Activated T-cell treated with anti-CD3 and anti-CD28 coated beads, Interleukin-2, amount 50 U/mL, for 4 hours (primary cell): ENCODE measurements at regions not wholly inside any gene's neighbourhood (a gene's known extent, or its start where the extent isn't known, plus 50 kb on each side); places are given as distances from the start of the nearest gene placed in this dataset.
"Not testable (repeated sequence)": the region's sequence is repeated elsewhere in the genome, so short reads cannot be mapped to it uniquely, and the experiment has no call there.

Experiments
- ATAC-seq, 2 donors: fragments of 200-7000 bp; cut with Tn5 transposase; one replicate each; pipeline ENCODE4 v1.10.0; 2021
- DNase-seq: peaks from one replicate; pipeline ENCODE4 v3.0.0-alpha.2; 2020
- H3K27me3 Mint-ChIP-seq: one replicate; pipeline ENCODE4 v1.8.0; 2021; ENCODE audit warnings: low read depth, mixed read lengths
- H3K36me3 Mint-ChIP-seq: one replicate; pipeline ENCODE4 v1.8.0; 2022; ENCODE audit warnings: mixed read lengths; ENCODE audit not compliant: insufficient read depth
- H3K4me1 Mint-ChIP-seq: one replicate; pipeline ENCODE4 v1.8.0; 2021; ENCODE audit warnings: low read depth, mixed read lengths
- H3K4me3 Mint-ChIP-seq: one replicate; pipeline ENCODE4 v1.8.0; 2021; ENCODE audit warnings: mild to moderate bottlenecking, moderate library complexity, mixed read lengths
- H3K9me3 Mint-ChIP-seq: one replicate; pipeline ENCODE4 v1.8.0; 2021; ENCODE audit warnings: mixed read lengths

DNA sequence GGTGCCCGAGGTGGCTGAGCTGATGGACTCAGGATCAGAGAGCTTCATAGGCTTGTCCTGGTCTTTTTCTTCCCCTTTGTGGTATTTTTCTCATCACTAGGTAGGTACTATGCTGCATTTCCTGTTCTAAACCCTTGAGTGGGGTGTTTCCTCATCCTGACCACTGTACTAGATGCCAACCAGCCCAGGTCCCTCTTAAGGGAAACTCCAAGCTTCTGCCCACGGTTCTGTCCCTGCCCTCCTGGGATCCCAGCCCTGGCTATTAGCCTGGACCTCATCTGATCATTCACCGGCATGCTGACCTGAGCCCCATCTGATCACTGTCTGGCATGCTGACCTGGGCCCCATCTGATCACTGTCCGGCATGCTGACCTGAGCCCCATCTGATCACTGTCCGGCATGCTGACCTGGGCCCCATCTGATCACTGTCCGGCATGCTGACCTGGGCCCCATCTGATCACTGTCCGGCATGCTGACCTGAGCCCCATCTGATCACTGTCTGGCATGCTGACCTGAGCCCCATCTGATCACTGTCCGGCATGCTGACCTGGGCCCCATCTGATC, 207.6 kb downstream of the NDUFA10 start:
- peaks cover 12% of the 10 kb centered on the region for H3K27me3 Mint-ChIP-seq
- DNase-seq, ATAC-seq, H3K4me3 Mint-ChIP-seq, H3K36me3 Mint-ChIP-seq, H3K9me3 Mint-ChIP-seq, H3K4me1 Mint-ChIP-seq: not testable (repeated sequence)

DNA sequence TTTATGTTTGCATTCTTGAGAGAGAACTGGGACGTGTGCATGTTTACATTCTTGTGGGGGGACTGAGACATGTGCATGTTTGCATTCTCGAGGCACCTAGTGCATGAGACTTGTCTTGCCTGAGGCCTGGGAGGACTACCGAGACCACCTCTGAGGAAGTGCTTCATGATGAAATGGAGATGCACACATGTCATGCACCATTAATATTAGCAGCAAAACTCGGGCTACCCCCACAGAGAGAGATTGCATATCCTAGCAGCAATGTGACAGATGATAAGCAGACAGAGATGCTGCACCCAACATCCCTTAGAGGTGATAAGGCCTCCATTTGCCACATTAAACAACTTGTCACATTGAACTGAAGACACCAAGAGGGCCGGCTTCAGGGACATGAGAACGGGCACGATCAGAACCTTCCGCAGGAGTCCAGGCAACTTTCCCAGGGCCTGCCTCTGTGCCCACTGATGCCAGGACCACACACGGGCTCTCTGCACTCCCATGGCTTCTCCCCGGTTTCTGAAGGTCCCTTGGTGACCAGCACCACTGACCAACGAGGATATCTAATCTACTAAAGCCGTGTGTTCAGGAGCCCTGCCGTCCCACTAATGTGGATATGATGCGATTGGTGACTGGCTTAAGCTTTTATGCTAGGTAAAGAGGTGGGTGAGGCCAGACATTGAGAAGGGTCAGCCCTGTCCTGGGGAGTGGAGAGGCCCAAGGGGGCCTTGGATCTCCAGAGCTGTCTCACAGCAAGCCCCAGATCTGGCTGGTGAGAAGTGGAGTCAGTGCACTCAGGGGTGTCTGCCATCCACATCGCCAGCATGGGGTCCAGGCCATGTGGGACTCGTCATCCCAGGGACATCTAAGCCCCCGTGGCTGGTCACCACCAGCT, 208.3 kb downstream of the NDUFA10 start:
- Mint-ChIP-seq H3K9me3 (no peaks in the 10 kb centered on the region), H3K4me3 (no peak overlapping the region), H3K4me1 (no peaks in the 10 kb centered on the region), H3K36me3 (no peaks in the 10 kb centered on the region), H3K27me3 (peaks cover 6% of the 10 kb centered on the region)
- ATAC-seq (no peak), DNase-seq (no peak)

DNA sequence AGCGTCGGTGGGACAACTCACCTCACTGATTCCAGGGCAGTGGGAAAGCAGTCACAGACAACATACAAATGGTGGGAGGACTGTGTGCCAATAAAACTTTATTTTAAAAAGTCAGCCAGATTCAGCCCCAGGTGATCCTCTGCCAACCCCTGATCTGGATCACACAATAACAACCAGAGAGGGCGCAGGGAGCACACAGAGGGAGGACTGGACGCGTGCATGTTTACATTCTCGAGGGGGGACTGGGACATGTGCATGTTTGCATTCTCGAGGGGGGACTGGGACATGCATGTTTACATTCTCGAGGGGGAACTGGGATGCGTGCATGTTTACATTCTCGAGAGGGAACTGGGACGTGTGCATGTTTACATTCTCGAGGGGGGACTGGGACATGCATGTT, 209.5 kb downstream of the NDUFA10 start:
- no peaks in the 10 kb centered on the region for H3K9me3 Mint-ChIP-seq
- ATAC-seq (no peak), DNase-seq (no peak)
- no peaks in the 10 kb centered on the region for H3K36me3 Mint-ChIP-seq
- H3K4me1 Mint-ChIP-seq = no peaks in the 10 kb centered on the region
- H3K27me3 Mint-ChIP-seq = peaks cover 5% of the 10 kb centered on the region
- H3K4me3 Mint-ChIP-seq = no peak overlapping the region

DNA sequence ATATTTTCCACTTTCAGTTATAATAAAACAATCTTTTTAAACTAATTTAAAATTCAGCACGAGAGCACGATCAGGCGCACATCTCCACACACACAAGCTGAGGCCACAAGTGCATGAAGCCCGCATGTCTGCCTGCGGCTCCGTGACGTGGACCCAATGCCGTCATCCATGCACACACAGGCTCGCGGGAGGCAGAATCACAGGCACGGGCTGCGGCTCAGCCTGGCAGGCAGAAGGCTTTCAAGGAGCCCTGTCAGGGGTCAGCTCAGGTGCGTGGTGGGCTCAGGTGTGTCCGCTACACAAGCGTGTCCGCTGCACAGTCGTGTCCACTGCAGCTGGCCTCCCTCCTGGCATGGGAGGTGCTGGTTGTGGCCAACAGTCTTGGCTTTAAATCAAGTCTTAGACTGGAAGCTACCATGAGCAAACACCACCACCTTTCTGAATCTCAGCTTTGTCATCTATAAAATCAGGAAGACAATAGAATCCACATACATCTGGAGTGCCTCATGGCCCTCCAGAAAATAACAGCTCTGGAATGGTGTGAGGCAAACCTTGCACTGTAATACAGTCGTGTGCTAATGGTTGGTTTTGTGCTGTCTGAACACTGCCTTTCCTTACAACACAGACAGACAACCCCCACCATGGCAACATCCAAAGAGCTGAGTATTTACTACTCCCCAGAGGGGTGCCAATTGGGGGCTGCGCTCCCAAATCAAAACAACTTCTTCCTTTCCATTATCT, 210.1 kb downstream of the NDUFA10 start:
- no peaks in the 10 kb centered on the region for H3K36me3 Mint-ChIP-seq
- peaks cover 1% of the 10 kb centered on the region for H3K27me3 Mint-ChIP-seq
- DNase-seq = no peak
- no peaks in the 10 kb centered on the region for H3K4me1 Mint-ChIP-seq
- no peaks in the 10 kb centered on the region for H3K9me3 Mint-ChIP-seq
- no peak overlapping the region for H3K4me3 Mint-ChIP-seq
- no peak for ATAC-seq

DNA sequence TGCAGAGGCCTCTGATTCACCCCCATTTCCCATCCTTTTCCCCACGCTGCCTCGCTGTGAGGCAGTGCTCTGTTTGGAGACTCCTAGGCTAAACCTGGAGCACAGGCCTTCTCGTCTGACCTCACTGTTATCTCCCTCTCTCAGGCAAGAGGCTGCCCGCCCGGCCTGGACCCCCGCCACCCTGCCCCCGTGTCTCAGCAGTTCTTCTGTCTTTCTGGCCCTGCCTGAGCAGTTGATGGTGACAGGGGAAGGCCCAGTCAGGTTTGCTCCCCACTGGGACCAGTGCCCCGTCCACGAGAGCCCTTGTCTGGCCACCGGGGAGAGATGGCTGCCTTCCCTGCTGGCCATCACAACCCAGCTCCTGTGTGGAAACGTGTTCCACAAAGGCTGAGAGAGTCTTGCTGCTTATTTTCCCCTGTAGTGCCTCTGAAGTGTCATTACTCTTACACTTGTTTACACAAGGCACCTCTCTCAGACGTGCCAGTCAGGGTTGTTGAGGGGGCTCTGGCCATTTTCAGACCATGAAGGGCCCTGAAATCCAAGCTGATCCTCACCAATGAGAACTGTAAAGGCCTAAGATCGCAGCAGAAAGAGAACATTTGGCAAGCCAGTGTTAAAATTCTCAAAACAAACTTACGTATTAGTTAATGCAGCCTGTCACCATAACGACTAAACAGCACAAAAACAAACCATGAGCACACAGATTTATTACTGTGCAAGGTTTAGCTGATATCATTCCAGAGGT, 210.9 kb downstream of the NDUFA10 start:
- Mint-ChIP-seq H3K4me1 (no peaks in the 10 kb centered on the region), H3K27me3 (peaks cover 1% of the 10 kb centered on the region), H3K9me3 (no peaks in the 10 kb centered on the region), H3K4me3 (no peak overlapping the region), H3K36me3 (no peaks in the 10 kb centered on the region)
- no peak for DNase-seq
- ATAC-seq = no peak

DNA sequence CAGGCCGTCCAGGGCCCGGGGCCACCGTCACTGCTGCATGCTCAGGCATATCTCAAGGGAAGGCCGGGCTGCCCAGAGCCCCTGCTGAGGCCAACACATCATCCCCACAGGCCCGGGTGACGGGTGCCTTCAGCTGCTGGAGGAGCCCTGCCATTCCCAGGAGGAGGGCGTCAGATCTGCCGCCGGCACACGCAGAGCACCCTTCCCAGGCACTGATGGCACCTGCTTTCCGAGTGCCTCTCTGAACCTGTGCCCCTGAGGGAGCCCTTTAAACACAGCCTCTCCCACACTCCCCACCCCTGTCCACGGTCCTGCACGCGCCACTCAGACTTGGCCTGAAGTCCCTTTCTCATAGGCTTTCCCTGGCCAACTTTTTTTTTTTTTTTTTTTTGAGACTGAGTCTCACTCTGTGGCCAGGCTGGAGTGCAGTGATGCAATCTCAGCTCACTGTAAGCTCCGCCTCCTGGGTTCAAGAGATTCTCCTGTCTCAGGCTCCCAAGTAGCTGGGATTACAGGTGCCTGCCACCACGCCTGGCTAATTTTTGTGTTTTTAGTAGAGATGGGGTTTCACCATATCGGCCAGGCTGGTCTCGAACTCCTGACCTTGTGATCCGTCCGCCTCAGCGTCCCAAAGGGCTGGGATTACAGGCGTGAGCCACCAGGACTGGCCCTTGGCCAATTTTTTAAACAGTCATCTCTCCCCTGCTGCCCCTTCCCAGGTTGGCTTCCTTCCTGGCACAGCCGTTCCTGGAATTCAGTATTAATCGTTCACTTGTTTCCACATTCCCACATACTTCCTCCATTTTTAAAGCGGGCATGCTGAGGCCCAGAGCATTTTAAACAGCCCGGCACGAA, 211.7 kb downstream of the NDUFA10 start:
- DNase-seq (no peak), ATAC-seq (no peak)
- Mint-ChIP-seq H3K4me3 (no peak overlapping the region), H3K4me1 (no peaks in the 10 kb centered on the region), H3K9me3 (no peaks in the 10 kb centered on the region), H3K27me3 (peaks cover 1% of the 10 kb centered on the region), H3K36me3 (no peaks in the 10 kb centered on the region)

DNA sequence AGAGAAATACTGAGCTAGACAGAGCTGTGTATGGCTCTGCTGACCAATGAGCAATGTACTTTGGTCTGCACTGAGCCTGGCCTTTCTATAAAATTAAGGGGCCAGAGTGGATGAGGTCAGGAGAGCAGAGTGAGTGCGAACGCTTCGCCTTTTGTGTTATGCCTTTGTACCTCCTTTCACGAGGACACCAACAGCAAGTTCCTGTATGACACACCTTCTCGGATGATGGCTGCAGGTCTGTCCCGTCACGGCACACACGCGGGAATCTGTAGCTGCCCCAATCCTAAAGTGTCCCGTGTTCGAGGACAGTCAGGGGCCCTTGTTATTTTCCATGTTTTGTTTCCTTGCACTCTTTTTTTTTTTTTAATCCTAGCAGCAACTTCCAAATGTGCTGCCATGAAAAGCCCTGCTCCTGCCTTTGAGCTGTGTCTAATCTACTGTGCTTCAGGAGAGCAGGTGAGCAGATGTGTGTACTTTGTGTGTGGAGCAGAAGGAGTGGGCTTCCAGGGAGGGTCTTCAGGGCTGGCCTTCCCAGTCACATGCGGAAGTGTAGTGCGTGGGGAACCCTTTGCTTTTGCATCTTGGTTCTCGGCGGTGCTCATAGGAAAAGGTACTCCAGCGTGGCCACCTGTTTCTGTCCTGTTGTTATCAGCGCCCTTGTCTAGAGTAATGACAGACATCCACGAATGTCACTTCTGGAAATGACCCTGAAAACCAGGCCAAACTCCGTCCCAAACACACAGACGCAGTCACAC, 213.2 kb downstream of the NDUFA10 start:
- Mint-ChIP-seq H3K4me1 (no peaks in the 10 kb centered on the region), H3K27me3 (peaks cover 1% of the 10 kb centered on the region), H3K36me3 (no peaks in the 10 kb centered on the region), H3K9me3 (no peaks in the 10 kb centered on the region), H3K4me3 (no peak overlapping the region)
- ATAC-seq (no peak), DNase-seq (no peak)

DNA sequence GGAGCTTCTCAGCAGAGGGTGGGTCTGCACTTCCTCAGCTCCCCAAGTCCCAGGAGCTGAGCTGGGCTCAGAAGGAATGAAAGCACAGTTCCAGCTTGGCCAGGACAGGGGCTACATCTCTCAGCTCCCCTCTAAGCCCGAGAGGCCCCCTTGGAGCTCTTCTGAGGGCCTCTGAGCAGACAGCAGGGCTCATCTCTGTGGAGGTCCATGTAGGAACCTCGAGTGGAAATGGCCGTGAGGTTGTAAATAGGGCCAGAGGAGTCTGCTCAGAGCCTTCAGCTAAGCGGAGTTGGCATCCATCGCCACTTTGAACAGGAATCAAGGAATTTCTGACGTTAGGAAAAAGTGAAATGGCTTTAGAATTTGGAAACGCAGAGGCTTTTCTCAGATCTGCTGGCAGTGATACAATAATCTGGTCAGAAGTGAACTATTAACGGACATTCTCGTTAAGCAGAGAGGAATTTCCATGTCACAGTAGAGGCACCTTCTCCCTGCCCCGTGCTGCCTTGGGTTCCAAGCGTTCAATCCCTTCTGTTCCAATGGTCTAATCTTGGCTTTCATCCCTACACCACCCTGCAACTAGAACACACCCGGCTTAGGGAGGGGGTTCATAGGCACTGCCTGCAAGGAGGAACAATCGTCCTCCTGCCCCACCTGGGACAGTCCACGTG, 213.9 kb downstream of the NDUFA10 start:
- ATAC-seq (no peak), DNase-seq (no peak)
- no peak overlapping the region for H3K4me3 Mint-ChIP-seq

DNA sequence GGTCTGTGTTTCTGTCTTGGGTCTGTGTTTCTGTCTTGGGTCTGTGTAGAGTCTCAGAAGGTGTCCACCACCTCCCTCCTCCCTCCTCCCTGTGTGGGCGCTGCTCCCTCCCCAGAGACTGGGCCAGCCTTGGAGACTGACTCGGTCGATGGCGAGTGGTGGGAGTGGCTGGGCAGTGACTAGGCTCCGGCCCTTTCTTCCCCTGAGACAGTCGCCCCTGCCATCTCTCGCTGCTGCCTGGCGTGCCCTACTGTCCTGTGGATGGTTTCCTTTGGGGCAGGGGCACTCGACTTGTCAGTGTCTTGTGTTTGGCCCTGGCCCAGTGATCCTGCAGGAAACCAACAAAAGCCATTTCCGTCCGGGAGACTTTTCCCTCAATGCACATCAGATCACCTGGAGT, 215.8 kb downstream of the NDUFA10 start:
- DNase-seq = no peak
- Mint-ChIP-seq H3K4me3 (no peak overlapping the region), H3K9me3 (no peaks in the 10 kb centered on the region), H3K27me3 (peaks cover 1% of the 10 kb centered on the region), H3K4me1 (no peaks in the 10 kb centered on the region), H3K36me3 (no peaks in the 10 kb centered on the region)
- no peak for ATAC-seq

More for the DNA sequence above, 213.9 kb downstream of the NDUFA10 start:
- Mint-ChIP-seq H3K36me3 (no peaks in the 10 kb centered on the region), H3K9me3 (no peaks in the 10 kb centered on the region), H3K27me3 (peaks cover 1% of the 10 kb centered on the region), H3K4me1 (no peaks in the 10 kb centered on the region)

DNA sequence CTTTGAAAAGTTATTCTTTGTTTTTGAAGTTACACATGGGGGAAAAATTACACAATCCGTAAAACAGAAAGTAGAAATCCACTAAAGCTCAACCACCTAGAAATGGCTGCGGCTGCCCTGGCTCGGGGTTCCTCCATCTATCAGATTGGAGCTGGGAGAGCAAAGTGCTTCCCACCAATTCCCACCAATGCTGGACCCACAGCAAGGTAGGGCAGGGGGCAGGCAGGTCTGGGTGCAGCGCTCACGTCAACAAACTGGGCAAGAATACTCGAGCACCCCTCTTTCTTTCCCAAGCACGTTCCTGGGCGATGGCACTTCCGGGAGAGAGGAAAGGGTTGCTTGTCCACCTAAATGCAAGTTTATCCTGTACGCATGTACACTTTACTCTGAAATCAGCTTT, 217.6 kb downstream of the NDUFA10 start:
- H3K4me3 Mint-ChIP-seq = no peak overlapping the region
- ATAC-seq = no peak
- no peak for DNase-seq
- no peaks in the 10 kb centered on the region for H3K36me3 Mint-ChIP-seq
- no peaks in the 10 kb centered on the region for H3K9me3 Mint-ChIP-seq
- no peaks in the 10 kb centered on the region for H3K4me1 Mint-ChIP-seq
- H3K27me3 Mint-ChIP-seq = peaks cover 1% of the 10 kb centered on the region

DNA sequence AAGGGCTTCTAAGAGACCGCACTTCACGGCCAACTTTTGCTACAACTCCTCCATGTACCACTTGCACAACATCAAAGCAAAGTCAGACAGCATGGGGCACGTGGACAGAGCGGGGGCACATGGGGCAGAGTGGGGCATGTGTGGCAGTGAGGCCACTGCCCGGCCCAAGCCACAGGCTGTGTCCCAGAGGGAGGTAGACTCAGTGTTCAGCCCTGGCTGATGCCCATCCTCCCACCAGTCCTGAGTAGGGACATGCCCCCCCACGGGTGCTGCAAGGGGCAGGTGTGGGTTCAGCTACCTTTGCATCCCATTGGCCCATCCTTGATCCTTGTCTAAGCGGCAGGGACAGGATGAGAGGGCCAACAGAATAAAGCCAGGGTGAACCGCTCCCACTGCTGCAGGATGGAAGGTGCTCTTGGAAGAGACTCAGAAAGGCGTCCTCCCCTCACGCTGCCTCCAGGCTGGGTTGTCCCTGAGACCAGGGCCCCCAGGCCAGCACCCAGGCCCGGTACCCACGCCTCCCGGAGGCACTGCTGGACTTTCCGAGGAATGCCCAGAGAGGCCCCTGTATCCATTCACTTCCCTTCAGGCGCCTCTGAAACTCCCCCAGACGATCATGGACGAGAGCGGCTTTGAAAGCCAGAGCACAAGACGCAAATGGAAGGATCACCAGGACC, 218.2 kb downstream of the NDUFA10 start:
- H3K4me3 Mint-ChIP-seq = no peak overlapping the region
- no peak for DNase-seq
- no peak for ATAC-seq
- H3K4me1 Mint-ChIP-seq = no peaks in the 10 kb centered on the region
- H3K36me3 Mint-ChIP-seq = no peaks in the 10 kb centered on the region
- H3K9me3 Mint-ChIP-seq = no peaks in the 10 kb centered on the region
- peaks cover 1% of the 10 kb centered on the region for H3K27me3 Mint-ChIP-seq

DNA sequence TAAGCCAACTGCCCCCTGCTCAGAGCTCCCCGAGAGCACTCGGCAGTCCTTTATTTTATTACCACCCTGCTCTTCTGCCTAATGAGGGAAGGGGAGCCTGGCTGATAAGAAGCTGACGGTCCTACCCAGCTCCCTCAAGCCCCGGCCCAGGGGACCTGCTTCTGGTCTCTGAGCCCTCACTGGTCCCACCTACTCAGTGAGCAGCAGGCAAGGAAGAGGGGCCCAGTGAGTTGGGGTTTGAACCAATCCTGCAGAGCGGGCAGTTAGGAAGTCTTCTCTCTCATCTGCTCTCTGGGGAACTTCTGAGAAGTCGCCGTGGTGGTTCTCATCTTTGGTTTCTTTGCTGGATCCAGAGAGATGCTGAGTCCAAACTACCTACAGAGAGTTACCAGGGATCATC, 218.9 kb downstream of the NDUFA10 start:
- no peaks in the 10 kb centered on the region for H3K36me3 Mint-ChIP-seq
- H3K4me1 Mint-ChIP-seq = no peaks in the 10 kb centered on the region
- peaks cover 1% of the 10 kb centered on the region for H3K27me3 Mint-ChIP-seq
- ATAC-seq (no peak), DNase-seq (no peak)
- no peak overlapping the region for H3K4me3 Mint-ChIP-seq
- H3K9me3 Mint-ChIP-seq = no peaks in the 10 kb centered on the region
